GM18499 (cell line): ENCODE measurements at regions not wholly inside any gene's neighbourhood (a gene's known extent, or its start where the extent isn't known, plus 50 kb on each side); places are given as distances from the start of the nearest gene placed in this dataset.

Experiments
- ATAC-seq: cut with Tn5 transposase; IDR thresholded peaks from one replicate; pipeline ENCODE4 v1.9.1; 2021; ENCODE audit warnings: moderate number of reproducible peaks; ENCODE audit not compliant: insufficient read depth, unreplicated experiment

DNA sequence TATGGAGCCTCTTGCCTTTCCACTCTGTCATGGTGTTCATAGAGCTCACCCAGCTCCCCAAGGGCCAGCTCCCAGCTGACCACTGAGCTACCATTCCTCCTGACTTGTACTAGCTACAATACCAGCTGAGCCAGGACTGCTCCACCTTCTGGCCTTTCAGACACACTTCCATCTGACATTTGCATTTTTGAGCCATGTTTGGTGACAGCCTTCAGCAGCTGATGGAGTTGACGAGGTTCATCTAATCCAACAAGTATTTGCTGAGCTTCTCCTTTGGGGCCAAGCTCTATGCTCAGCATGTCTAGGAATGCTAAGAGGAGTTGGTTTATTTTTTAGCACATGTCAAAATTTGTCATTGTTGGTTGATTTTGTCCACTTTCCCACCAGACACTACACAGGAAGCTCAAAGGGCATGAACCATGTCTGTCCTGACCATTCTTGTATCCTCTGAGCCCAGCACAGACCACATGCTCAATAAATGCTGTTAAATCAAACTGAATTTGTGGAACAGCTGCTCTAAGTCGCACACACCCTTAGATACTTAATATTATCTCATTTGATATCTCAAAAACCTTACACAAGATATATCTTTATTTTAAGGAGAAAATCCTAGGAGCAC is 142.6 kb upstream of the PPARGC1A start:
- no peak for ATAC-seq

GRCh38 chr4:24026596-24026995 is 136.7 kb upstream of the PPARGC1A start:
- no peak for ATAC-seq

DNA sequence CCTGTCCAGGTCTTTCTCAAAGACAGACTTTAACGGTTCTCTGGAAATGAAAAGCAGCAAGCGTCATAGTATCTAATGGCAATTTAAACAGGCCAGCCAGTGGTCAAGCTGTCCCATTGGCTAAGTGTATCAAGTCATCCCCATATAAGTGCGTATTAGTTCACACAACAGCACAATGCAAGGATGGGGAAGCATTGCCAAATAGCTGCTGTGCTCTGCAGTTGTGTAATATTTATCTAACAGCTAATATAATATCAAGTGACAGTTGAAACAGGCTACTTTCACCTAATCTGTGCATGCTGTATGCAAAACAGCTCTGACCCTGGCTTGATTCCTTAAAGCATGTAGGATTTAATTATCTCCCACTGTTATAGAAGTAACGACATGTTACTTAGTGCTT is 134.8 kb upstream of the PPARGC1A start:
- no peak for ATAC-seq

DNA sequence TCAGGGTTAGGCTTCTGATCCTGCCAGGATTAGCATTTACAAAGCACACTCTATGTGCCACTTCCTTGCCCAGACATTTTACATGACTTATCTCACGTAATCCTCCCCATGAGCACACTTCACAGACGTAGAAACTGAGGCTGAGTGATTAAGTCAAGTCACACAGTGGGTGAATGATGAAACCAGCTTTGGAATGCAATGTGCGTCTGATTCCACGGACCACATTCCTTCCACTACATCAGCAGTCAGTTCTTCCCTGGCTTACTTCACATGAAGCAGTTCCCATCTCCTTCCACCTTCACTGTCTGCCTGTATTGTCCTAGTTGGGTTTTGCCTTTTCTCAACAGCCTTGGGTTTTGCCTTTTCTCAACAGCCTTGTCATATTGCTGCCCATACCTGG is 134.3 kb upstream of the PPARGC1A start:
- no peak for ATAC-seq

GRCh38 chr4:24015782-24016181 is 125.9 kb upstream of the PPARGC1A start:
- no peak for ATAC-seq

GRCh38 chr4:24013668-24014422 is 124.0 kb upstream of the PPARGC1A start:
- no peak for ATAC-seq

GRCh38 chr4:24010994-24011393 is 121.1 kb upstream of the PPARGC1A start:
- ATAC-seq = no peak

GRCh38 chr4:24010573-24010972 is 120.7 kb upstream of the PPARGC1A start:
- no peak for ATAC-seq

DNA sequence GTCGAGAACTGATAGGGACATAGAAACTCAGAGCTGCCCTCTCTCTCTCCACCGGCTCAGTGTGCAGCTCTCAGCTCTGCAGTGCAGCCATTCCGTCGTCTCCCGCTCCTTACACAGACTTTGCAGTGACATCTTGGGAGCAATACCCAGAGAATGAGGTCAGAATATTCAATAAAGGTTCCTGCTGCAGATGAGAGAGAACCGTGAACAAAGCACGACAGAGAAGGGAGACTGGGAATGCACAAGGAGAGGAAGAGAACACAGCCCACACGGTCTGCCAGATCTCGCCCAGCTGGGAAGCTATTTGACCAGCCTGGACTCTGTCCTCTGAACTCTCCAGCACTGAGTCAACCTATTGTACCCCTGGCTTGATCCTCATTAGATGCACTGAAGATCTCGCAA is 118.0 kb upstream of the PPARGC1A start:
- ATAC-seq = no peak

DNA sequence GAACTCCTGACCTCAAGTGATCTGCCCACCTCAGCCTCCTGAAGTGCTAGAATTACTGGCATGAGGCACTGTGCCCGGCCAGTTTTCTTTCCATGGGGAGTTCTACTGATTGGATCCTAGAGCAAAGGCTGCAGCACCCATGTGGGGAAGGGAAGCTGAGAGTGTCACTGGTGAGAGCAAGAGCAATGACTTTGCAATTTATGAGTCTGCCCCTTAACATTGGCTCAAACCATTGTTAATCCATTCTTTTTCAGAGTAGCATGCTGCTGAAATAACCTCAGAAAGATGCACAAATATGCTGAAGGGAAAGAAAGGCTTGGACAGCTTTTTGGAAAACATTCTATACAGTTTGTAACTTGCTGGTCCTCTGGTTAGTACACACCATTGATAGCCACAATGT is 116.4 kb upstream of the PPARGC1A start:
- no peak for ATAC-seq

GRCh38 chr4:24003926-24004325 is 114.1 kb upstream of the PPARGC1A start:
- no peak for ATAC-seq

- ATAC-seq = no peak
These were observed 113.6 kb upstream of the PPARGC1A start for GRCh38 chr4:24003496-24003895.

GRCh38 chr4:24002330-24002966 is 112.6 kb upstream of the PPARGC1A start:
- ATAC-seq = no peak

DNA sequence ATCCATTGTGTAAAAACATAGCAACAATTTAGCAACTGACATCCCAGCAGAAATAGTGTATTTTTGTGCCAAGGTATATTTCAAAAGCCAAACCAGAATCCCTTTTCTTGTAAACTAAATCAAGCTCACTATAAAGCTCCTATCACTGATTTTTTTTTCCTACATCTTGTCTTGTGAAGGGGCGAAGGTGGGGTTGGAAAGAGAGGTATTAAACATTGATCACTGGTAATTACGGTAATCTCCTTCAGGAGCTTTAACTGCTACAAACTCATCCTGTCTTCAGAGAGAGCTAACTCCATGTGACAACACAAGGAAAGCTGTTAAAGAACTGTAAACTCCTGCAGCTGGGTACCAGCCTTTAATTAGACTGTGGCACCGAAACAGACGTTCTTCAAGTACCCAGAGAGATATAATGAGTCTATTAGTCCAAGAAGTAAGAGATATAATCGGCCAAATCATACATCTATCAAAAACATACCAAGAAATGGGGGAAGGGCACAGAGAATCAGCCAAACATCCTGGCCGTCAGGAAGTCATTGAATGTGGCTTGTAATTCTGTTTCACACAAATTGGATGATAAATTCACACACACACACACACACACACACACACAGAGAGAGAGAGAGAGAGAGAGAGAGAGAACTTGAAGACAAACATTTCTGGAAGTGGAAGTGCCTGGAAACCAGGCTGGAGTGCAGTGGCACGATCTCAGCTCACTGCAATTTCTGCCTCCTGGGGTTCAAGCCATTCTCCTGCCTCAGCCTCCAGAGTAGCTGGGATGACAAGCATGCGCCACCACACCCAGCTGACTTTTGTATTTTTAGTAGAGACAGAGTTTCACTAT is 111.9 kb upstream of the PPARGC1A start:
- ATAC-seq = no peak

DNA sequence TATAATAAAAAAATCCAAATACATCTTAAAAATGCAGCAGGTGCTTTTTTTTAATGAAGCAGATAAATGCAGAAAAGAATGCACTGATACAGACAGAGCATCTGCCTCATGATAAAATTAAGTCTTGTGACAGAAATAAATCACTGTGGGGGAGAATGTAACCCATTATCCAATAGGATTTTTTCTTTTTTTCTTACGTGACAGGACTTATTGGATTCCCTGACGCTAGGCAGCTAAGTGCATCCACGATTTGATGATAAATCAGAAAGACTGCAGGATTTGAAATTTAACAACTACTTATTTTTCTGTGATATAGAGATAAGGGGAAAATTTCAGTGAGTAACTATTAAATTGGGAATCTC is 110.6 kb upstream of the PPARGC1A start:
- no peak for ATAC-seq

GRCh38 chr4:23999714-24000469 is 110.0 kb upstream of the PPARGC1A start:
- no peak for ATAC-seq

DNA sequence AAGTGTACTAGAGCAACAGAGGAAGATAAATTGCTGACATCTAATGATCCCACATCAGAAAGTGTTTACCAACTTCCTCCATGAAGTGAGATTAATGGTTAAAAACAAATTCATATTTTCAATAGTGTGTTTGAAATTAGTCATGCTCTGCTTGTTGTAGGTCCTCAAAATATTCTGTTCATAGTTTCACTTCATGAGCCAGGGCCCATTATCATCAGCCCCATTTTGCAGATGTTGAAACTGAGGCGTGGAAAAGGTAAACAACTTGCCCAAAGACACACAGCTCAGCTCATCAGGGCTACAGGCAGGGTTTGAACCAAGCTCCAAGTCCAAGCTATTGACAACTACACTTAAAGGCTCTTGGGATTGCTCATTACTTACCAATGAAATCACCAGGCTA is 103.5 kb upstream of the PPARGC1A start:
- no peak for ATAC-seq

GRCh38 chr4:23991444-23991843 is 101.6 kb upstream of the PPARGC1A start:
- peak; percentile 57 for ATAC-seq

- ATAC-seq = no peak
These were observed 96.4 kb upstream of the PPARGC1A start for GRCh38 chr4:23986270-23986669.

- no peak for ATAC-seq
These were observed 91.5 kb upstream of the PPARGC1A start for GRCh38 chr4:23981328-23981727.
